Dedifferentiated amniotic fluid mesenchymal stem cell (primary cell): ENCODE measurements at regions not wholly inside any gene's neighbourhood (a gene's known extent, or its start where the extent isn't known, plus 50 kb on each side); places are given as distances from the start of the nearest gene placed in this dataset.

ENCODE experiments used
- DNase-seq: peaks from one replicate; pipeline ENCODE4 v3.0.0-alpha.2; 2016; ENCODE audit errors: extremely low spot score

DNA sequence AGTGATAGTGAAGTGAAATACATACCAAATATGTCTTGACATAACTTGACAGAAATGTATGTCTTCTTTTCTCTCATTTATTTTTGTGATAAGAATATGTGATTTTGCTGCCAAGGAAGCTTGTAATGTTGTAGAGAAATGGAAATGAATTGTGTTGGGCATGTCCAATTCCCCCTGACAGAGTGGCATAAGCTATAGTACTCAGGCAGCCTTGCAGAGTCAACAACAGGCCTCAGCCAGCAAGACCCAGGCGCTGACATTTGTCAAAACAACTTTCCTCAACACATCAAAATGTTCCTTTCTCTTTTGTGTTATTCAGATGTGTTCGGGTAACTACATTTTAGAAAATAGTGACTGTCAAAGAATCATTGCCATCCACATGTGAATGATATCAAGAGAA lies 538.1 kb upstream of the ATP11B start:
- no peak for DNase-seq

DNA sequence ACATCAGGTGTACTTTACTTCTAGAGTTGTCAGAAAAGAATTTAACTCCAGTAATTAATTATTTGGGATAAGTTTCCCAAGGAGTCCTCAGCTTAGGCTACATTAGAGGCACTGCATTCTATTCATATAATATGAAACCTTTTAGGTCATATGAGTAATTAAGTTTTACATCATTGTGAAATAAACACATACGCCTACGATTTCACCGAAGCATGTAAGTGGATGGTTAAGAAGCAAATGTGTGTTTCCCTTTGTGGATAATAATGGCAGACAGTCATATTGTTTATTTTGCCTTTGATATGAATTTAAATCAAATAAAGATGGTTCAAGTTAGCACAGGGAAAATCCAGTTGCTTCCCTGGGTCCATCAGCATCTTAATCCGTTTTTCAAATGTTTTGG lies 535.9 kb upstream of the ATP11B start:
- DNase-seq: no peak

DNA sequence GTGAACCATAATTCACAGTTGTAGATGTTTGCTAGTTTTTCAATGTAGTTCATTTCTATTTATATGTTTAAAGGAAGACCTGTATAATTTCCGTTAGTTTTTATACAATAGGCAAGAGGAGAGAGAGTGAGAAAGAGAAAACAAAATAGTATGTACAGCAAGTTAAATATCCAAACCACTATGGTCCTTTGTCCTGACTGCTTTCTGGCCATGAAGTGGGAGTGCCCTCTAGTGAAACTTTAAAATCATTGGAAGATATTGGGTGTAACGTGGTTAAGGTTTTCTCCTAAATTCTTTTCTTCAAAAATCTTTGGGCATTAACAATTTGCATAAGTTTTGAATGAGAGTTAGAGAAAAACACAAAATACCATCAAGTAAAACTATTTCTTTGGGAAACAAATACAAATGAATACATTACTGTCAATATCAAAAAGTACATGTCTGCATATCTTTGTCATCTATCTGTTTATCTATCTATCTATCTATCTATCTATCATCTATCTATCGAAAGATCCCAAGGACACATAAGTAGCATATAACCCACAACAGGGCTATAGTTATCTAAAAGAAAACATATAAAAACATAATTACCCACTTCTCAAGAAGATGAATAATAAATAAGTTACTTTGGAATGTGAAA lies 534.6 kb upstream of the ATP11B start:
- DNase-seq: no peak

DNA sequence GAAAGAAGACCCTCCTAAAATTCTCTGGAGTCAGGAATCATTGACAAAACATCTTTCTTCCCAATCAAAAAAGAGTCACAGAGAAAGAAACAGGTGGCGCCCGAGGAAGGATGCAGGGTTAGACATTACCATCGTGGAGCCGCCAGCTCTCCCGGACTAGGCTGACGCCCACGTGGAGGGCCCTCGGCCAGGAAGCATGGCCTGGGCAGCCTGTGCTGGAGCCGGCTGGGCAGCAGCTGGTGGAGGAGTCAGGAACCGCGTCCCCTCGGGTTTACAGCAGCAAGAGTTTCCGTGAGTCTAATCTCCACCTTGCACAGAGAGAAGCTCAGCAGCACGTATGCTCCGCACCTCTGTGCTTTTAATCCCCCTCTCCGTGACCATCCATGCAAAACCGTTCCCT lies 533.7 kb upstream of the ATP11B start:
- no peak for DNase-seq

DNA sequence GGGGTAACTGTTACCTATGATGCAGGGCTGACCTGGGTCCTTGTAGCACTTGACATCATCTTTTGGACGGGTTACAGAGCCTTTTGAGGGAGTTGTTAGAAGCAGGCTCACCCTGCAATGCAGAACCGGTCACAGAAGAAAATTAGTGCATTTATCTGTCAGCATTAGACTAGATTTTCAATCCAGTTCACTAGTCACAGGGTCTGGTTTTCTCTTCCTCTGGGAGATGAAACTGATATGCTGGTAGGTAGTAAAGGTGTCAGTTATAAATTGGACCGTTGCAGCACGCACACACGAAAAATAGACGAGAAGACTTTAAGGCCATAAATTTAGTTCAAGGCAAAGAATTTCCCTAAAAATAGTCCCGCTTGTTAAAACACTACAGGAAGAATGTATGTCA lies 532.3 kb upstream of the ATP11B start:
- no peak for DNase-seq

DNA sequence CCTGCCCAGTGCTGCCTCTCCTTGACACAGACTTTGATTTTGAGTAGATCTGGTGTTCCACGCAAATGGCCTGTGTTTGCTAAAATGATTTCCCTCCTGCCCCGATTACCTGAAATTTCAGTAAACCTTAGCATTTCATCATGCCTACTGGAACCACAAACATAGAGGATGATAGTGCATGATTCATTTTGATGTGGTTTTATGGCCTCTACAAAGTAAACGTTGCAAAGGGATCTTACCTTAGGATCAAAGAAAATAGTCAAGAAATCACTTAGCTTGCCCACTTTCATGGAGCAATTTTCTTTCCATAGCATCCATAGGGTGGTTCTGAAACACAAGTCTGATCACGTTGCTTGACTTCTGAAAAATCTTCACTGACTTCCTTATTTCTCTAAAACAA lies 524.6 kb upstream of the ATP11B start:
- DNase-seq: no peak

DNA sequence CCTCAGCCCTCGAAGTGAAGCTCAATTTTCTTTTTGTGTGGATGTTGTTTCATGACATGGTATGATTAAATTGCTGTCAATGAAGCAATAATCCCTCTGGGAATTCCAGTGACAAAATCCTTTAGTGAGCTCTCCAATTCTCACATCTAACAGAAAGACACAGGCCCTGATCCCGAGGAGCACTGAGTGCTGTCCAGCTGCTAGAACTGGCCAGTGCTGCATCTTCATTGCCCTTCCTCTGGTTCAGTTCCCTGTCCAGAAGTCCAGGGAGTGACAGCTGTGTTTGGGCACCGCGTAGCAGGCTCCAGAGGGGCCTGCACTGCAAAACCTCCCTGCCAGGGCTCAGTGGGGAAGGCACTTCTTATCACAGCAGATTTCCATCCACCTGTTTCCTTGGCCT lies 516.8 kb upstream of the ATP11B start:
- DNase-seq: no peak

DNA sequence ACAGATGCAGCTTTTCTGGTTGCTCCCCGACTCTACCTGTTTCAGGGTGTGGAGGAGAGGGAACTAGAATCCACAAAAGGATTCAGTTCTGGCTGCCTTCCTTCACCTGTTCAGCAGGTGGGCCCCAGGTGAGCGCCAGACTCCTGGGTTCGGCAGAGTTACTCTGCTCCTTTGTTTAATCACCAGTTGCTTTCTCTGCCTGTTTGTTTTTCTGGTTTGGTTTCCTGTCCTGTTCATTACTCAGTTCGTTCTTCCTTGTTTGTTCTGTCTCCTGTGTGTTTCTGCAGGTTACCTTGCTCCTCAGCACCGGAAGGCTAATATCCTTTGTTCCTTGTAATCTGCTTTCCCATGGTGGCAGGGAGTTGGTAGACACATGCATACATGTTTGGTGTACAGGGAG lies 508.5 kb upstream of the ATP11B start:
- DNase-seq: no peak

DNA sequence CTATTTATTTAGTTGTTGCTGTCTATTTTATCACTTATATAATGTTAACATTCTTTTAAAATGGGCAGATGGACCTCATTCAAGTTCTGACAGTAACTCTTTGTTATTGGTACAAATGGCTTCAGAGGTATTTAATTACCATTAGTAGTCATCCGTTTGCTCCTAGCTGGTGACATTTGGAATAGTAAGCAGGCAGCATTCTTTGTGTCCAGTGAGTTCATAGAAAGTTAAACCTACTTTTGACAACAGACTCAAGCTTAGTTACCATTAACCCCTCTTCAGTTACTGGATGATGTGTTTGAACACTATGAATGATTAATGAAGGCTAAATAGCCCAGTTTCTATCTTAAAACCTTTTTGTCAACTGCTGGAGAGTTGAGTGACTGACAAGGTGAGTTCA lies 500.7 kb upstream of the ATP11B start:
- no peak for DNase-seq

DNA sequence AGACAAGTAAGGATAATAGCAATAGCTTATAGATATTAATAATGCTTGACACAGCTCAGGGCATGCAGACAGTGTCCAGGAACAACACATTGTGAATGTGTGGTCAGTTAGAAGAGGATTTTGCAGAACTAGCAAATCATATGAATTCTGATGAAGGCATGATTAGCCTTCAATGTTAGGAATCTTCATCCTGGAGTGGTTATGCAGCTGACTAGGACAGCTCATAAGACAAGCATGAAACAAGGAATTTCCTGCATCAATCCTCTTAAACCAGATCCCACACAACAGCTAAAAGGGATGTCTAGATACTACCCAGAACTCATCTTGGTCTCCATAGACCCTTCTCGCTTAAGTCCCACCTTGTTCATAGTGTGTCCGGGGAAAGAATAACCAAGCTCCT lies 499.0 kb upstream of the ATP11B start:
- no peak for DNase-seq

DNA sequence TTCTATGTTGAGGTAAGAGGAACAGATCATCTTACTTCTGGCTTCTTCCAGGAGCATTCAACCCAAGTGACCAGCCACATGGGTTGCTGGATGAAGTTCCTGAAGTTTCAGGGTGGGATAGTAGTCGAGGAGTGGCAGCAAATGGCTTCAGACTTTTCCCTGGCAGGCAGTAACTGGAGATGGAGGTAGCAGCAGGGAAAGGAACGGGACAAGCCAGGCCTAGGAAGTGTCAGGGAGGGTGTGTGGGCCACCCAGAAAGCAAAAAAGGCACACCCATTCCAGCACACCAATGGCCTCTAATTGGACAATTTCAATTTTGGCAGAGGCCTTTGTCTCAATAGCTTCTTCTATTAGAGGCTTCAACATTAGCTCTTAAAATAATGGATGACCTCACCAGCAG lies 498.6 kb upstream of the ATP11B start:
- DNase-seq: no peak

DNA sequence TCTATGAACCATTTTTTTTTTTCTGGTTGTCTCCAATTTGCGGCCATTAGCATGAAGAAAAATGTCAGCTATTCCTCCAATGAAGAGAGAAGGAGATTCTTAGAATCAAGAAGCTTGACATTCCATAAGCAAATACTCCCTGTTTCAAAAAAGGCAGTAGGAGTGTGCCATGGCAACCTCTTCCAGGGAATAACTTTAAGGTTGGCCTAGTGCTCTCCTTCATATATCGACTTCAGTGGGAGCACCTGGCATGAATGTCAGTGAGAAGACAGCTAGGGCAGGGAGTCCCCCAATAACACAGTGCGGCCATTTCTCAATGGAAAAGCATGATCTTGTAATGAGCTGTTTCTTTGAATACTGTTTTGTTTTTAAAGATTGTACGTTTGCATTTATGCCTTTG lies 493.0 kb upstream of the ATP11B start:
- no peak for DNase-seq

DNA sequence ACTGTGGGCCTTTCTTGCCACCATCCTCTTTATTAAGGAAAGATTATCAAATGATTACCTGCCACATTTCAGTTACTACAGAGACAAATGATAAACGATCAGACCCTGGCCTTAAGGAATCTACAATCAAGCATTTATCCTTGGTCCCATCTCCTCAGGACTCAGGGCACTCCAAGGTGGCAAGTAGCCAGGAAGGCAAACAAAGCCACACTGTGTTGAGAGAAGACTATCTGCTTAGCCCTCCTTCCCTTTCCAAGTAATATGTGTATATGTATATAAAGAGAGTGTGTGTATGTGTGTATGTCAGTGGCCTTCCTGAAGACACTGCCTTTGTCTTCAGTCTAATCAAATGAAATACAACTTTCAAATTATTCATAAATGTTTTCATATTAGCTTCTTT lies 490.1 kb upstream of the ATP11B start:
- DNase-seq: no peak

DNA sequence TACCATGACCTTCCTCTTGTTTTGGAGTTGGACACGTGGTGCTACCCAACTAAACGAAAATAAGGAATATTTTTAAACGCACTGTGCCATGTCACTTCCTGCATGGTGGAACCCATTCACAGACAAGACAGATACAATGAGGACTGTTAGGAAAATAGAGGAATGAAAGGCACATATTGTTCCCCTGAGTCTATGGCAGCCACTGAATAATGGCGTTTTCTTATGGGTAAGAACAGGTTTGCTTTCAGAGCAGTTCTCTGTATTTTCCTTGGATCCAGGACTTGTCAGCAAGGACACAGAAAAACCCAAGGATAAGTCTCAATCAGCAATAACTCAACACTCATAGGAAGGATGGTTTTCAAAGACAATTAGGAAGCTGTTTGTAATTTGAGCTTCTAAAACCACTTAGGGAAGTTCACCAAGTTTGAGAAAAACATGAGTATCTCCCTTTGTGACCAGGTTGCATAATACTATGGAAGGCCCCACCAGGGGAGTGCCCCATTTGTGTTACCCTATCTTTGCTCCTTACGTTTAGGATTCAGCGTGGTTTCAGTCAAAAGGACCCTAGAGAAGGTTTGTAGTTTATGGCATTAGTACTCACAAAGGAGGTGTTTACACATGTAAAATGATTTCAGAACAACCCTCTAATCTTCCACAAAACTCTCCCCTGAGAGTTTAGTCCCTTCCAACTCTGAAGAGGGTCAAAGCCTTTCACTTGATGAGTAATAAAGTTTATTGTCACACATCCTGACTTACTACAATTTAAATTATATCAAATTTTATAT lies 487.2 kb upstream of the ATP11B start:
- no peak for DNase-seq

DNA sequence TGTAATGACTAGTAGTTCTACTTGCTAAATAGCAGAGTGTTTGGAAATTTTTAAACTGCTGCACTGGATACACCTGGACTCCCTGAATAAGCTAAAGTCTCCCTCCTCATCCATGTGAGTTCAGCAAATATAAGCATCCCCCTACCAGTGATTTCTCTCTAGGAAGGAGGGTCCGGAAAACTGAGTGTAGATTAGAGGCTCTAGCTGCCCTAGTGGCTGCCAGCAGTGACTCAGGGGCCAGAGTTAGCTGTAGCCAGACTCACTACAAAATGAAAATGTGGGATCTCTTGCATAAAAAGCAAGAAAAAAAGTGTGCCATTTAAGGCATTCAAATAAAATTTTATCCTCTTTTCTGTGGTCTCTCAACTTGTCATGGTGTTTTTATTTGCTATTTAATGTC lies 485.0 kb upstream of the ATP11B start:
- DNase-seq: no peak

DNA sequence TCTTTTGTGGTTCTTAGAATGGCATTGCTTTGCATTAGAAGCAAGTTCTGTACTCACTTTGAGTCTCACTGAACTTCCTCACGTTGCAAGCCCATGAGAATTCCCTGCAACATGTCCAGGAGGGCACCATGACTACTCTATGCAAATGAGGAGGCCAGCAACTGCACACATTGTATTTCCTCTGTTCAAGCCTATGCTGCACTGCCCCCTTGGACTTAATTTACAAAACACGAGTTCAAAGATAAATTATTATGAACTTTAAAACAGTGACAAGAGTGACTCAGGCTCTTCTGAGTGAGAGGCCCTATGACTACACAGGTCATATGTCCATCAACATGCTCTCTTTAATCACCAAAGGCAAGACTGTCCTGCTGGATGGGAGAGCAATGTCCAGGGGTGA lies 484.2 kb upstream of the ATP11B start:
- no peak for DNase-seq

DNA sequence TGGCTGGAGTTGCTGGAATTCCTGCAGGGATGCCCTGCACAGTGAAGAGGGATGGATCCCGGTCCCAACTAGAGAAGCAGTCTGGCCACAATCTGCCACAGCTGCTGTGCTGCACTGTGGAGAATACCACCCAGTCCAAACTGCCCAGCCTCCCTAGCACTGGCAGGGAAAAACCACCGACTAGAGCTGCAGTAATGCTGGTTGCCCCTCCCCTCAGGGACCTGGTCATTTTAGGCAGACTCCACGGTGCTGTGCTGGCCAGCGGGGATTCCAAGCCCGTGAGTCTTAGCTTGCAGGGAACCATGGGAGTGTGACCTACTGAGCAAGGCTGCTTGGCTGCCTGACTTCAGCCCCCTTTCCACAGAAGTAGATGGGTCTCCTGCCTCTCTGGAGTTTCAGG lies 478.0 kb upstream of the ATP11B start:
- DNase-seq: no peak

DNA sequence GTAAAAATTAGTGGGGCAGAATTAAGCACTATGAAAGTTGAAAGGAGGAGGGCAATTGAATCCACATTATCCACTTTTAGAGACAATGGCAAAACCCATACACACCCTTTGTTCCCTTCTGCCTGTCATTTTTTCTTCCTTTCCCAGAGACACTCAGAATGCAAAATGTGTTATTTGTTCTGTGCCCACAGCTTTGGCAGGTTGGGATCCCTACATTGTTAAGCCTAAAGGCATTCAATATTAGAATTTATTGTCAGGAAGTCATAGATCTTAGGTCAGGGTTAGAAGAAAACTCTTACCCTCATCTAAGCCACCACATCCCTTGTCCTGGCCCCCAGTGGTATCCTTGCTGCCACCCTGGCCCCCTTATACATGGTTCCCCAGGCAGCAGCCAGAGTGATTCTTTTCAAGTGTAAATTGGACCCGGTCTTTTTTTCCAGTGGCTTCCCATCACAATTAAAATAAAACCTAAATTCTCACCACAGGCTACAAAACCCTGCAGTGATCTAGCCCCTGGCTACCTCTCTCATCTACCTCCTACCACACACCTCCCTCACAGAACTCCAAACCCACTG lies 470.1 kb upstream of the ATP11B start:
- DNase-seq: no peak

DNA sequence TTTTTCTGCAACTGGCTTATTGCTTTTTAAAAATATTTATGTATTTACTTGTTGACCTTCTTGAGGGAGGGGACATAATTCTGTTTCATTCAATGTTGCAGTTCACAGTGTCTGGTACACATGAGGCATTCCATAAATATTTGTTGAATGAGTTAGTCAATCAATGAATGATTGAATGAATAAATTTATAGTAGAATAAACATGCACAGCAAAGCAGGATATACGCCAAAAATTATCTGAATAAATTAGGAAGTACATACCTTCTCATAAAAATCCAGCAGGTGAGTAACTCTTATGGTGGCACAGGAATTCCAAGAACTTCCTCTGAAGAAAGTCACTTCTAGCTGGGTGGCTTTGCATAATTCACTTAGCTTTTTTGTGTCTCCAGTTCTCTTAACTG lies 469.4 kb upstream of the ATP11B start:
- DNase-seq: no peak

DNA sequence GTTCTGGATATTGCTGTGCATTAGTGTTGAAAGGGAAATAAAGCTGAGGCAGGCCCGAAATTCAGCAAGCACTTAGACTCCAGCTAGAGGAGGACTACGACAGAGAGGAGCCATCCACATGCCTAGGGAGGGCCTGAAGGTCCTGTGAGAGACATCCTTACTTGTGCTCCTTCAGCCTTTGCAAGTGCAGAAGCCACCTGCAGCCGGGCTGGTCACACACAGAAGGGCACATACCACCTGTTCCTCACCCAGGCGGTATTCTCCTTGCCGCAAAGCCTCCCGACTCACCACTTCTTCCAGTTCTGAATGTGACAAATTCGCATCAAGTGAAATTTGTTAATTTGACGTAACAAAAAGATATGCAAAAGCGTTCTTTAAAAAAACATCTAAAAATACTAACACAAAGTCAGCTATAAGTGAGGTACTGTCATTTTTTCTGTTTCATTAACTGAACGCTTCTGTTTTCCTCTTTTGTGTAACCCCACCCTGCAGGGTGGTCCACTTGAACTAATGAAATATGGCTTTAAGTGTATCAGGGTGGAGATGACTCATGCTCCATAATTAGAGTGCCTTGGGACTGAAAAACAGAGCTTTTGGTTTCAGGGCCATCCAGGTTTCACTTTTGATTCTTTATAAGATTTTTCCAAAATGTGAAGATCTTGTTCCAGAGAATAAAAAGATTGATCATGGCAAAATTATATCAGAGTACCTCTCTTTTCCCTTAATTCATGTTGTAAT lies 467.9 kb upstream of the ATP11B start:
- DNase-seq: no peak

DNA sequence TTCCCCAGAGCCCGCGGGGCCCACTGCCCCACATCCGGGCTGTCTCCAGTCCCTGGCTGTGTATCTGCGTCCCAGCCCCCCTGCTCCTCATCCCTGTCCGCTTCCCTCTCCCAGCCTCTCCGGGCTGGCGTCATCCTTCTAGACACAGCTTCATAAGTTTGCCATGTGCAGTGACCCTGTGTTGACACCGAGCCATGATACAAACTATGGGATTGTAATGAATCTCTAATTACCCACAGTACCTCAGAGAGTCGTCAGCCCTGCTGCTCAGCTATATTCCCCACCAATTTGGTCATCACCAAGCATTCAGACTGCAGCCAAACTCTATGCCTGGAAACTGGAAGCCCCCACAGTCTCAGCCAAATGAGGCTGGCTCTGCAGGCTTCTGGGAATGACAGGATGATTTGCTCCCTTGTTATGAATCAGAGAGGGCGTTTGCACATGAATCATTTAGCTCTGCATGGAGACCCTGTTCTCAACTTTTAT lies 466.1 kb upstream of the ATP11B start:
- DNase-seq: no peak

DNA sequence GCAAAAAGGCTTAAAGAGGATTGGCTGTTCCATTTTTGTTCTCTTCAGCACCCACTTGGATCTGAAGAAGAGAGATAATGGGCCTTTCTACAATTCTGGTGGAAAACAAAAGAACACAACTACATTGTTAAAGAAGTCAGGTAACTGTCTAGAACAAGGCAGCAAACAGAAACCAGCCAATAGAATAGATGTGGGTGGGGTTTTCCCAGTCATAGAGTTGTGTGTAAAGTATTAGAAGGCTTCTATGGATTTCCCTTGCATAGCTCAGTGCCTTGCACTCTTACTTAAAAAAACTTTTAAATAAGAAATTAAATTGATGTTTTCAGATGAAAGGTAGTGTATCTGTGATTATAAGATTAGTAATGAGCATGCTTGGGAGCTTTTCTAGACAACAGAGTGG lies 462.7 kb upstream of the ATP11B start:
- DNase-seq: no peak

DNA sequence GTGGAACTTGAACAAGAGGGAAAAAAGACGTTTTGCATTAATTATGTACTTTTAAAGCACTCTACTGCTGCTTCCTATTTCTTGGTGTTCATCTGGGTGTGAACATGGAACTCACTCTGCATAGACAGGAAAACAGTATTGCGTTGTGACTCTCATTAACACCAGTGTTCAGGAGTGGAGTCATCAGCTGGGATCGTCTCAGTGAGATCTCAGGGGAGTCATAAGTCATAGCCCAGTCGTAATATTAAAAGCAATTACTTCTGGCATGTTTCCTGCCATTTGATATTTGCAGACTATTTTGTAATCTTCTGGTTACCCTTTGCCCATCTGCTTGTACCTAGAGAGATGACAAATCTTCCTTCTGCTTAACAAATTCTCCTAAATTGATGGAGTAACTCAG lies 462.0 kb upstream of the ATP11B start:
- DNase-seq: no peak
